Heart left ventricle (tissue), 16 donors: ENCODE measurements at regions not wholly inside any gene's neighbourhood (a gene's known extent, or its start where the extent isn't known, plus 50 kb on each side); places are given as distances from the start of the nearest gene placed in this dataset.

Experiments used
- ATAC-seq, 4 donors: fragments of 200-7000 bp; cut with Tn5 transposase; one replicate each; pipeline ENCODE4 v1.9.1; 2020 to 2022; ENCODE audit warnings: moderate library complexity in 4 of 4, mild to moderate bottlenecking in 3 of 4, moderate number of reproducible peaks in 1 of 4
- DNase-seq, 5 donors: peaks; one replicate each; pipeline ENCODE4 v3.0.0-alpha.2; 2020
- H3K27ac ChIP-seq, 12 donors: fragments of 200-600 bp; sonication (generic) in 4 of 12; one replicate each; pipeline versions ENCODE4 v1.5.0 to v1.8.0; 2016 to 2022; ENCODE audit warnings: mild to moderate bottlenecking in 2 of 12
- H3K27me3 ChIP-seq, 9 donors: fragments of 200-600 bp; sonication (generic) in 2 of 9; one replicate each; pipeline versions ENCODE4 v1.5.1 to v1.8.0; 2016 to 2022; ENCODE audit warnings: mild to moderate bottlenecking in 3 of 9
- H3K36me3 ChIP-seq, 9 donors: fragments of 200-600 bp; sonication (generic) in 2 of 9; one replicate each; pipeline versions ENCODE4 v1.5.0 to v1.8.0; 2018 to 2022; ENCODE audit warnings: mild to moderate bottlenecking in 2 of 9
- H3K4me1 ChIP-seq, 12 donors: fragments of 200-600 bp; sonication (generic) in 4 of 12; one replicate each; pipeline versions ENCODE4 v1.5.0 to v1.8.0; 2016 to 2022; ENCODE audit warnings: mild to moderate bottlenecking in 3 of 12
- H3K4me3 ChIP-seq, 12 donors: fragments of 200-600 bp; sonication (generic) in 4 of 12; one replicate each; pipeline versions ENCODE4 v1.5.0 to v1.8.0; 2017 to 2022; ENCODE audit warnings: mild to moderate bottlenecking in 9 of 12, moderate library complexity in 4 of 12
- H3K9me3 ChIP-seq, 12 donors: fragments of 200-600 bp; sonication (generic) in 4 of 12; one replicate each; pipeline versions ENCODE4 v1.5.0 to v1.8.0; 2016 to 2022; ENCODE audit warnings: mild to moderate bottlenecking in 1 of 12
- CTCF ChIP-seq, 12 donors: fragments of 200-600 bp; sonication (generic) in 4 of 12; IDR thresholded peaks; one replicate each; pipeline versions ENCODE4 v1.5.0 to v1.8.0; 2018 to 2022; ENCODE audit warnings: antibody characterized with exemption in 12 of 12, mild to moderate bottlenecking in 5 of 12
- POLR2A ChIP-seq, 2 donors: fragments of 450-650 bp; IDR thresholded peaks; one replicate each; pipeline ENCODE4 v1.6.1; 2017; ENCODE audit warnings: antibody characterized with exemption in 2 of 2, mild to moderate bottlenecking in 2 of 2, moderate library complexity in 2 of 2
- WGBS, 4 donors: extraction: QIAGEN DNeasy Blood & Tissue Kit in 2 of 4; methylation state at CpG; one replicate each; pipeline versions ENCODE4 v1.1.5 to v1.1.7; 2013 to 2018; 5-methylcytosine and 5-hydroxymethylcytosine counted together
- intact Hi-C, 10 donors: fragments of 100-400 bp; cut with DNase I; formaldehyde crosslinking; loops; one replicate each; pipeline versions ENCODE4 v1.11.1 to v1.14.2; 2022
- donor health status: ischemic (EF 13 %, LVEDD 7.1; RV severe dilation, severe dysfunction).
- donor health status: healthy with polysubstance abuse.
- donor health status: DM: no; HTN: yes; CAD: no.
- donor health status: DM: no; HTN: no; CAD: no.
- donor health status: ischemic (EF 25% LVEDD 6.9; RV normal size, moderate dysfunction).
- donor health status: ischemic (EF 25% LVEDD 5.7; RV mildly dilated, moderate dysfunction).
- donor health status: healthy.
- donor health status: DM: yes; HTN: yes; CAD: no.
- donor health status: ischemic (EF 35%, LVEDD 5.7; RV mildly dilated, moderate dysfunction).
- donor health status: nonischemic (EF 11% LVEDD 7.7; RV severe dilation, severe dysfunction).
- donor health status: DM: yes; HTN: yes; CAD: no.
- donor health status: PGD.
- donor health status: ischemic (EF 29% LVEDD 5.4; RV normal size, mild dysfunction).
- donor health status: nonischemic (EF 23%, LVEDD 6.1; RV moderate dilation, normal function).

GRCh38 chr5:10085185-10085584, 164.5 kb downstream of the ATPSCKMT start:
- WGBS, 4 donors: 72 to 91% (median 85%) methylated on average over 5 of the region's 5 CpGs
- Histone ChIP-seq H3K27me3 (no peaks in the 10 kb centered on the region), H3K36me3 (no peaks in the 10 kb centered on the region), H3K9me3 (peaks cover 0 to 16% (median 3%) of the 10 kb centered on the region in 12 donors), H3K27ac (no peak overlapping the region), H3K4me3 (no peak overlapping the region), H3K4me1 (no peaks in the 10 kb centered on the region)
- intact Hi-C loops: no loop called here
- DNase-seq: no peak
- ATAC-seq: no peak
- no peak for TF ChIP-seq CTCF (IDR thresholded peaks at IDR 0.05)
- TF ChIP-seq POLR2A (IDR thresholded peaks at IDR 0.05): no peak

GRCh38 chr5:10081584-10081983, 168.1 kb downstream of the ATPSCKMT start:
- no peak for ATAC-seq
- no peak for DNase-seq
- intact Hi-C loops: no loop called here

GRCh38 chr5:10077791-10078545, 171.7 kb downstream of the ATPSCKMT start:
- Histone ChIP-seq H3K4me1 (no peaks in the 10 kb centered on the region), H3K36me3 (no peaks in the 10 kb centered on the region), H3K27ac (no peak overlapping the region), H3K27me3 (no peaks in the 10 kb centered on the region), H3K9me3 (no peaks in the 10 kb centered on the region), H3K4me3 (no peak overlapping the region)
- no peak for DNase-seq
- no peak for ATAC-seq
- TF ChIP-seq POLR2A (IDR thresholded peaks at IDR 0.05) (no peak), CTCF (IDR thresholded peaks at IDR 0.05) (no peak)
- intact Hi-C loops: no loop called here
- WGBS, 4 donors: 74 to 81% (median 78%) methylated on average over 11 of the region's 11 CpGs

More at GRCh38 chr5:10081584-10081983, 168.1 kb downstream of the ATPSCKMT start:
- no peaks in the 10 kb centered on the region for H3K9me3 ChIP-seq
- no peaks in the 10 kb centered on the region for H3K36me3 ChIP-seq
- H3K27ac ChIP-seq: no peak overlapping the region
- H3K4me1 ChIP-seq: no peaks in the 10 kb centered on the region
- H3K4me3 ChIP-seq: no peak overlapping the region
- 72 to 84% (median 80%) methylated on average over 4 of the region's 4 CpGs for WGBS, 4 donors
- no peaks in the 10 kb centered on the region for H3K27me3 ChIP-seq
- no peak for TF ChIP-seq CTCF (IDR thresholded peaks at IDR 0.05)
- TF ChIP-seq POLR2A (IDR thresholded peaks at IDR 0.05): no peak

- intact Hi-C loops: no loop called here
- Histone ChIP-seq H3K4me1 (no peaks in the 10 kb centered on the region), H3K27ac (no peak overlapping the region), H3K4me3 (no peak overlapping the region), H3K27me3 (no peaks in the 10 kb centered on the region), H3K36me3 (no peaks in the 10 kb centered on the region), H3K9me3 (no peaks in the 10 kb centered on the region)
- no peak for TF ChIP-seq POLR2A (IDR thresholded peaks at IDR 0.05)
- TF ChIP-seq CTCF (IDR thresholded peaks at IDR 0.05): no peak
- no peak for DNase-seq
- ATAC-seq: no peak
- WGBS, 4 donors: 73 to 81% (median 79%) methylated on average over 8 of the region's 8 CpGs
Measured at GRCh38 chr5:10073441-10074104, 176.1 kb downstream of the ATPSCKMT start.
